PC-9 (cell line): ENCODE measurements at regions not wholly inside any gene's neighbourhood (a gene's known extent, or its start where the extent isn't known, plus 50 kb on each side); places are given as distances from the start of the nearest gene placed in this dataset.

ENCODE experiments used
- EZH2 ChIP-seq: fragments of 200-600 bp; sonication (generic); IDR thresholded peaks from 2 replicates; pipeline ENCODE4 v1.8.0; 2017; ENCODE audit warnings: antibody characterized with exemption, low read depth
- TF ChIP-seq, protein P1 (sequence below): fragments of 200-600 bp; sonication (generic); conservative IDR thresholded peaks from 2 replicates; pipeline ENCODE4 v1.6.1; 2017; ENCODE audit warnings: mixed run types, antibody characterized with exemption, mild to moderate bottlenecking, moderate library complexity

DNA sequence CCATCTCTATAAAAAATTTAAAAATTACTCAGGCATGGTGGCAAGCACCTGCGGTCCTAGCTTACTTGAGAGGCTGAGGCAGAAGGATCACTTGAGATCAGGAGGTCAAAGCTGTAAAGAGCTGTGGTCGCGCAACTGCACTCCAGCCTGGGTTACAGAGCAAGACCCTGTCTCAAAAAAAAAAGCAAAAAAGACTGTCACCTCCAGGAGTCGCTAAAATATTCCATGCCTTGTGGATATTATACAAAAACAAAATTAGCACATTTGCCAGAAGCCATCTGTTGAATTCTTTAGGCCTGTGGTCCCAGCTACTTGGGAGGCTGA is 87.0 kb upstream of the SDK1 start:
- TF ChIP-seq, protein P1, sequence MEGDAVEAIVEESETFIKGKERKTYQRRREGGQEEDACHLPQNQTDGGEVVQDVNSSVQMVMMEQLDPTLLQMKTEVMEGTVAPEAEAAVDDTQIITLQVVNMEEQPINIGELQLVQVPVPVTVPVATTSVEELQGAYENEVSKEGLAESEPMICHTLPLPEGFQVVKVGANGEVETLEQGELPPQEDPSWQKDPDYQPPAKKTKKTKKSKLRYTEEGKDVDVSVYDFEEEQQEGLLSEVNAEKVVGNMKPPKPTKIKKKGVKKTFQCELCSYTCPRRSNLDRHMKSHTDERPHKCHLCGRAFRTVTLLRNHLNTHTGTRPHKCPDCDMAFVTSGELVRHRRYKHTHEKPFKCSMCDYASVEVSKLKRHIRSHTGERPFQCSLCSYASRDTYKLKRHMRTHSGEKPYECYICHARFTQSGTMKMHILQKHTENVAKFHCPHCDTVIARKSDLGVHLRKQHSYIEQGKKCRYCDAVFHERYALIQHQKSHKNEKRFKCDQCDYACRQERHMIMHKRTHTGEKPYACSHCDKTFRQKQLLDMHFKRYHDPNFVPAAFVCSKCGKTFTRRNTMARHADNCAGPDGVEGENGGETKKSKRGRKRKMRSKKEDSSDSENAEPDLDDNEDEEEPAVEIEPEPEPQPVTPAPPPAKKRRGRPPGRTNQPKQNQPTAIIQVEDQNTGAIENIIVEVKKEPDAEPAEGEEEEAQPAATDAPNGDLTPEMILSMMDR, result no peak
- TF ChIP-seq EZH2, result no peak
